ENCODE measurements at regions not wholly inside any gene's neighbourhood (a gene's known extent, or its start where the extent isn't known, plus 50 kb on each side); places are given as distances from the start of the nearest gene placed in this dataset.

DNA sequence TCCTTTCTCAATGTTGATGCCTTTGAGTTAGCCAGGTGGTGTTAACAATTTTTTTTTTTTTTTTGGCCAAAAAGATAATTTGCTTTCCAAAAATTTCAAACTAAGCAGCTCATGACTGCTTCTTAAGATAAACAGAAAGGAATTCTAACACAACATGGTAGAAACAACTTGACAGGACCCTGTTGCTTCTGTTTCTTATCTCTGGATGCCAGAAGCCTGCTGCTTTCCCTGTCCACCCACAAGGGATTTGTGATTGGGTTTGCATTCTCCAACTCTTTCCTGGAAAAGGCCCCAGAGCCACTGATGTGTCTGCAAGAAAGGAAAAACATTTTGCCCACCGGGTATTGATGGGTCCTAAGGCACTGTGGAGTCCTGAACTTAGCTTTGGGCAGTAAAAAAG lies 217.2 kb upstream of the PKDCC start:
- WGBS, 2 donors (ENCODE audit: extremely low coverage in 2 of 2, insufficient read length in 2 of 2, insufficient replicate concordance in 1 of 2) = no CpG with 5 or more reads among the region's 1 CpG
- Histone ChIP-seq H4K8ac (ENCODE audit: low read depth, low read length) (no peak overlapping the region), H2BK12ac (ENCODE audit: low read length) (no peak overlapping the region), H3K14ac (ENCODE audit: low read length) (no peak overlapping the region), H3K18ac (ENCODE audit: low read length) (no peak overlapping the region), H3K4me2 (ENCODE audit: insufficient read depth, low read length, poor library complexity, severe bottlenecking) (no peak overlapping the region), H2BK5ac (ENCODE audit: low read length) (no peak overlapping the region), H3K9ac (ENCODE audit: low read depth, low read length, poor library complexity) (no peak overlapping the region), H3K36me3 (replicated peaks in 1 of 2; ENCODE audit: control insufficient read depth in 2 of 2, insufficient read depth in 2 of 2, low read length in 2 of 2) (no peaks in the 10 kb centered on the region), H3K27ac (replicated peaks; ENCODE audit: low read length) (no peak overlapping the region), H3K4ac (ENCODE audit: low read length) (no peak overlapping the region), H3K27me3 (ENCODE audit: control insufficient read depth in 3 of 3, insufficient read depth in 3 of 3, low read depth in 1 of 3, low read length in 3 of 3) (peaks cover 0 to 13% (median 6%) of the 10 kb centered on the region in 3 experiments), H2BK15ac (ENCODE audit: low read length) (no peak overlapping the region), H3K4me3 (ENCODE audit: low read length in 2 of 2) (no peak overlapping the region), H3K9me3 (replicated peaks in 1 of 2; ENCODE audit: control insufficient read depth in 2 of 2, insufficient read depth in 1 of 2, low read depth in 1 of 2, low read length in 2 of 2) (no peaks in the 10 kb centered on the region), H2BK120ac (ENCODE audit: low read depth, low read length) (no peak overlapping the region), H3K23ac (ENCODE audit: low read depth, low read length, poor library complexity) (no peak overlapping the region), H3K79me1 (ENCODE audit: low read depth, low read length) (no peaks in the 10 kb centered on the region), H2AK5ac (ENCODE audit: low read depth, low read length) (no peak overlapping the region), H3K4me1 (ENCODE audit: control insufficient read depth in 2 of 2, insufficient read depth in 1 of 2, low read depth in 1 of 2, low read length in 2 of 2) (no peaks in the 10 kb centered on the region), H4K91ac (ENCODE audit: low read depth, low read length, poor library complexity) (no peak overlapping the region), H2AFZ (ENCODE audit: low read length) (no peak overlapping the region)
- DNase-seq (ENCODE audit: low spot score) = no peak

DNA sequence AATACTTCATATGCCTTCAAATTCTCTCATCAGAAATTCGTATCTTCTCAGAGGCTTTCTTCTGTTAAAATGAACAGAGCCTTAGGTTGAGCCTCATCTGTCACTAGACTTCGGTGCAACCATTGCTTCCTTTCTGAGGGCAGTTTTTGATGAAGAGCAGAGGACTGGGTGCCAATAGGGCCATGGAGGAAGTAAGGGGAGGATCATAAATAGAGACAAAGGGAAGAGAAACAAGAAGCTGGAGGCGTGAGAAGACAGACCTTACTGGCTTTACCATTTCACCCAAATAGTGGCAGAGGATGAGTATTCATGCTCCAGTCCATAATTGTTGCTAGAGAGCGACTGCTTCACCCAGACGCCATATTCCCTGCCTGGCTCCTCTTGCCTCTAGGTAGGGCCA lies 215.6 kb upstream of the PKDCC start:
- peaks cover 0 to 6% (median 4%) of the 10 kb centered on the region in 3 experiments for H3K27me3 ChIP-seq (ENCODE audit: control insufficient read depth in 3 of 3, insufficient read depth in 3 of 3, low read depth in 1 of 3, low read length in 3 of 3)
- H2AFZ ChIP-seq (ENCODE audit: low read length) = no peak overlapping the region
- H4K8ac ChIP-seq (ENCODE audit: low read depth, low read length) = no peak overlapping the region
- H2BK15ac ChIP-seq (ENCODE audit: low read length) = no peak overlapping the region
- H3K4me1 ChIP-seq (ENCODE audit: control insufficient read depth in 2 of 2, insufficient read depth in 1 of 2, low read depth in 1 of 2, low read length in 2 of 2) = no peaks in the 10 kb centered on the region
- DNase-seq (ENCODE audit: low spot score) = no peak
- no peak overlapping the region for H2BK12ac ChIP-seq (ENCODE audit: low read length)
- no peaks in the 10 kb centered on the region for H3K79me1 ChIP-seq (ENCODE audit: low read depth, low read length)
- no peak overlapping the region for H3K9ac ChIP-seq (ENCODE audit: low read depth, low read length, poor library complexity)
- no peak overlapping the region for H3K14ac ChIP-seq (ENCODE audit: low read length)
- no peak overlapping the region for H3K18ac ChIP-seq (ENCODE audit: low read length)
- no peak overlapping the region for H3K4ac ChIP-seq (ENCODE audit: low read length)
- WGBS, 2 donors (ENCODE audit: extremely low coverage in 2 of 2, insufficient read length in 2 of 2, insufficient replicate concordance in 1 of 2) = no CpG with 5 or more reads among the region's 5 CpGs
- H3K4me3 ChIP-seq (ENCODE audit: low read length in 2 of 2) = no peak overlapping the region
- no peak overlapping the region for H2BK5ac ChIP-seq (ENCODE audit: low read length)
- no peaks in the 10 kb centered on the region for H3K9me3 ChIP-seq (replicated peaks in 1 of 2; ENCODE audit: control insufficient read depth in 2 of 2, insufficient read depth in 1 of 2, low read depth in 1 of 2, low read length in 2 of 2)
- no peak overlapping the region for H2AK5ac ChIP-seq (ENCODE audit: low read depth, low read length)
- H2BK120ac ChIP-seq (ENCODE audit: low read depth, low read length) = no peak overlapping the region
- H3K36me3 ChIP-seq (replicated peaks in 1 of 2; ENCODE audit: control insufficient read depth in 2 of 2, insufficient read depth in 2 of 2, low read length in 2 of 2) = no peaks in the 10 kb centered on the region
- H3K23ac ChIP-seq (ENCODE audit: low read depth, low read length, poor library complexity) = no peak overlapping the region
- H3K4me2 ChIP-seq (ENCODE audit: insufficient read depth, low read length, poor library complexity, severe bottlenecking) = no peak overlapping the region
- H3K27ac ChIP-seq (replicated peaks; ENCODE audit: low read length) = no peak overlapping the region
- H4K91ac ChIP-seq (ENCODE audit: low read depth, low read length, poor library complexity) = no peak overlapping the region

DNA sequence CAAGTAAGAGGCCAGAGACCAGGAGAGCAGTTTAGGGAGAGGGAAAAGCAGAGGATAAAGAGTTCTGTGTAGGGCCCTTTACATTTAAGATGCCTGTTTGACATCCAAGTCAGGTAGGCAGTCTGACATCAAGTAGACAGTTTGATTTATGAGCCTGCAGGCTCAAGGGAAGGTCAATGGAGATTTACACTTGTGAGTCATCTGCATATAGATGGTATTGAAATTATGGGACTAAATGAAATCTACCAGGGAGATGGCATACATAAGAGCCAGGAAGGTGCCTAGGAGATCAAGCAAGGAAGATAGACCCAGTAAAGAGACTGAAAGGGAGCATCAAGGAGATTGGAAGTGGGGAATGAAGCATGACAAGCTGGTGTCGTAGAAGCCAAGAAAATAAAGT lies 212.4 kb upstream of the PKDCC start:
- H3K9ac ChIP-seq (ENCODE audit: low read depth, low read length, poor library complexity) = no peak overlapping the region
- H4K8ac ChIP-seq (ENCODE audit: low read depth, low read length) = no peak overlapping the region
- no peak for DNase-seq (ENCODE audit: low spot score)
- H2BK12ac ChIP-seq (ENCODE audit: low read length) = no peak overlapping the region
- no peak overlapping the region for H3K4me3 ChIP-seq (ENCODE audit: low read length in 2 of 2)
- no peak overlapping the region for H3K23ac ChIP-seq (ENCODE audit: low read depth, low read length, poor library complexity)
- no peaks in the 10 kb centered on the region for H3K36me3 ChIP-seq (replicated peaks in 1 of 2; ENCODE audit: control insufficient read depth in 2 of 2, insufficient read depth in 2 of 2, low read length in 2 of 2)
- H2BK120ac ChIP-seq (ENCODE audit: low read depth, low read length) = no peak overlapping the region
- no peak overlapping the region for H2BK15ac ChIP-seq (ENCODE audit: low read length)
- no peak overlapping the region for H3K18ac ChIP-seq (ENCODE audit: low read length)
- H3K14ac ChIP-seq (ENCODE audit: low read length) = no peak overlapping the region
- no peaks in the 10 kb centered on the region for H3K9me3 ChIP-seq (replicated peaks in 1 of 2; ENCODE audit: control insufficient read depth in 2 of 2, insufficient read depth in 1 of 2, low read depth in 1 of 2, low read length in 2 of 2)
- H3K4me2 ChIP-seq (ENCODE audit: insufficient read depth, low read length, poor library complexity, severe bottlenecking) = no peak overlapping the region
- peaks cover 0 to 8% (median 0%) of the 10 kb centered on the region in 3 experiments for H3K27me3 ChIP-seq (ENCODE audit: control insufficient read depth in 3 of 3, insufficient read depth in 3 of 3, low read depth in 1 of 3, low read length in 3 of 3)
- no CpG with 5 or more reads among the region's 1 CpG for WGBS, 2 donors (ENCODE audit: extremely low coverage in 2 of 2, insufficient read length in 2 of 2, insufficient replicate concordance in 1 of 2)
- no peaks in the 10 kb centered on the region for H3K4me1 ChIP-seq (ENCODE audit: control insufficient read depth in 2 of 2, insufficient read depth in 1 of 2, low read depth in 1 of 2, low read length in 2 of 2)
- no peak overlapping the region for H3K4ac ChIP-seq (ENCODE audit: low read length)
- H2BK5ac ChIP-seq (ENCODE audit: low read length) = no peak overlapping the region
- no peak overlapping the region for H3K27ac ChIP-seq (replicated peaks; ENCODE audit: low read length)
- H2AFZ ChIP-seq (ENCODE audit: low read length) = no peak overlapping the region
- no peak overlapping the region for H4K91ac ChIP-seq (ENCODE audit: low read depth, low read length, poor library complexity)
- H3K79me1 ChIP-seq (ENCODE audit: low read depth, low read length) = no peaks in the 10 kb centered on the region
- H2AK5ac ChIP-seq (ENCODE audit: low read depth, low read length) = no peak overlapping the region

DNA sequence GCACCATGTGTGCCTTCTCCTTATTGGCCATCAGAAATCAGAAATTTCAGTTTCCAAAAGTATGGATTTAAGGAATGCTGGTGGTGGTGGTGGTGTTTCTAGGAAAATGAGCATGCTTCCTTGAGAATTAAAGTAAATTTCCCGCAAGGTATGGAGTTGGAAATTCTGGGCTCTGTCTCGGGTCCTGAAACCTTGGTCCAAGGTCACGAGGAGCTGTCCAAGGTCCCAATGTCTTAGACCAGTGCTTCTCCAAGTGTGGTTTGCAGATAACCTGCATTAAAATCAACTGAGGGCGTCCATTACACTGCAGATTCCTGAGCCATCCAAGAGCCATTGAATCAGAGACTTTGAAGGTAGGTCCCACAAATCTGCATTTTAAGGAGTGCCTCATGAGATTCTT lies 210.9 kb upstream of the PKDCC start:
- peak; percentile 76 for DNase-seq (ENCODE audit: low spot score)
- H3K14ac ChIP-seq (ENCODE audit: low read length) = no peak overlapping the region
- no peaks in the 10 kb centered on the region for H3K79me1 ChIP-seq (ENCODE audit: low read depth, low read length)
- no peak overlapping the region for H2BK15ac ChIP-seq (ENCODE audit: low read length)
- H3K9ac ChIP-seq (ENCODE audit: low read depth, low read length, poor library complexity) = no peak overlapping the region
- no peak overlapping the region for H4K8ac ChIP-seq (ENCODE audit: low read depth, low read length)
- no peaks in the 10 kb centered on the region for H3K36me3 ChIP-seq (replicated peaks in 1 of 2; ENCODE audit: control insufficient read depth in 2 of 2, insufficient read depth in 2 of 2, low read length in 2 of 2)
- H3K18ac ChIP-seq (ENCODE audit: low read length) = no peak overlapping the region
- no peak overlapping the region for H3K23ac ChIP-seq (ENCODE audit: low read depth, low read length, poor library complexity)
- H3K9me3 ChIP-seq (replicated peaks in 1 of 2; ENCODE audit: control insufficient read depth in 2 of 2, insufficient read depth in 1 of 2, low read depth in 1 of 2, low read length in 2 of 2) = no peaks in the 10 kb centered on the region
- no peak overlapping the region for H2BK12ac ChIP-seq (ENCODE audit: low read length)
- WGBS, 2 donors (ENCODE audit: extremely low coverage in 2 of 2, insufficient read length in 2 of 2, insufficient replicate concordance in 1 of 2) = no CpG with 5 or more reads among the region's 4 CpGs
- H4K91ac ChIP-seq (ENCODE audit: low read depth, low read length, poor library complexity) = no peak overlapping the region
- H3K4ac ChIP-seq (ENCODE audit: low read length) = no peak overlapping the region
- H2AFZ ChIP-seq (ENCODE audit: low read length) = no peak overlapping the region
- no peak overlapping the region for H2BK5ac ChIP-seq (ENCODE audit: low read length)
- H2AK5ac ChIP-seq (ENCODE audit: low read depth, low read length) = no peak overlapping the region
- H3K4me2 ChIP-seq (ENCODE audit: insufficient read depth, low read length, poor library complexity, severe bottlenecking) = no peak overlapping the region
- peaks cover 0 to 7% of the 10 kb centered on the region in 2 donors for H3K4me1 ChIP-seq (ENCODE audit: control insufficient read depth in 2 of 2, insufficient read depth in 1 of 2, low read depth in 1 of 2, low read length in 2 of 2)
- no peak overlapping the region for H3K4me3 ChIP-seq (ENCODE audit: low read length in 2 of 2)
- H3K27me3 ChIP-seq (ENCODE audit: control insufficient read depth in 3 of 3, insufficient read depth in 3 of 3, low read depth in 1 of 3, low read length in 3 of 3) = peaks cover 0 to 13% (median 0%) of the 10 kb centered on the region in 3 experiments
- H3K27ac ChIP-seq (replicated peaks; ENCODE audit: low read length) = no peak overlapping the region
- H2BK120ac ChIP-seq (ENCODE audit: low read depth, low read length) = no peak overlapping the region
